Astrocyte of the spinal cord (primary cell): ENCODE measurements at regions not wholly inside any gene's neighbourhood (a gene's known extent, or its start where the extent isn't known, plus 50 kb on each side); places are given as distances from the start of the nearest gene placed in this dataset.

Source experiments
- DNase-seq: peaks from one replicate; pipeline ENCODE4 v3.0.0; 2011; ENCODE audit warnings: low read depth, low spot score
- H3K4me3 ChIP-seq: 2 replicates; pipeline ENCODE4 v1.5.1; 2011; ENCODE audit warnings: low read depth, mild to moderate bottlenecking, low read length, moderate library complexity
- in situ Hi-C: cut with HindIII; loops from 2 replicates; pipeline ENCODE4 v1.10.0; 2017; ENCODE audit warnings: low sequenced_read_pairs
- TF ChIP-seq, protein P1 (sequence below): IDR thresholded peaks from 2 replicates; pipeline ENCODE4 v1.5.1; 2012; ENCODE audit warnings: low read depth, mild to moderate bottlenecking, low read length, inconsistent platforms

DNA sequence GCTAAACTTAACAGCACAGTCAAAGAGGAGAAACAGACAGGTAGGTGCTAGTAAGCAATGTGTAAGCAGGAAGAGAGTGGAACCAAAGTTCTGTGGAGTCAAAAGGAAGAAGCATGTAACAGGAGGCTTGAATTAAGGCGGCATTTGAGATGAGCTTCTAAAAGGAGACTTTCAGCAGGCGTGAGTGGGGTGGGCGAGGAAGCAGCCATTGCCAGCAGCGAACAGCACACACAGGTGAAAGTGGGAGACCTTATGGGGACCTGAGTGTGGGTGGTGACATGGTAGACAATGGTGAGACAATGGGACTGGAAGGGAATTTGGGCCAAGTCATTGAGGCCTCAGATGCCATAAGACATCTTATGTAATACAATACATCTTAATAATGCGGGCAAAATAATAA lies 195.0 kb downstream of the PAX1 start:
- TF ChIP-seq, protein P1, sequence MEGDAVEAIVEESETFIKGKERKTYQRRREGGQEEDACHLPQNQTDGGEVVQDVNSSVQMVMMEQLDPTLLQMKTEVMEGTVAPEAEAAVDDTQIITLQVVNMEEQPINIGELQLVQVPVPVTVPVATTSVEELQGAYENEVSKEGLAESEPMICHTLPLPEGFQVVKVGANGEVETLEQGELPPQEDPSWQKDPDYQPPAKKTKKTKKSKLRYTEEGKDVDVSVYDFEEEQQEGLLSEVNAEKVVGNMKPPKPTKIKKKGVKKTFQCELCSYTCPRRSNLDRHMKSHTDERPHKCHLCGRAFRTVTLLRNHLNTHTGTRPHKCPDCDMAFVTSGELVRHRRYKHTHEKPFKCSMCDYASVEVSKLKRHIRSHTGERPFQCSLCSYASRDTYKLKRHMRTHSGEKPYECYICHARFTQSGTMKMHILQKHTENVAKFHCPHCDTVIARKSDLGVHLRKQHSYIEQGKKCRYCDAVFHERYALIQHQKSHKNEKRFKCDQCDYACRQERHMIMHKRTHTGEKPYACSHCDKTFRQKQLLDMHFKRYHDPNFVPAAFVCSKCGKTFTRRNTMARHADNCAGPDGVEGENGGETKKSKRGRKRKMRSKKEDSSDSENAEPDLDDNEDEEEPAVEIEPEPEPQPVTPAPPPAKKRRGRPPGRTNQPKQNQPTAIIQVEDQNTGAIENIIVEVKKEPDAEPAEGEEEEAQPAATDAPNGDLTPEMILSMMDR = no peak
- no peak overlapping the region for H3K4me3 ChIP-seq
- in situ Hi-C loops = no loop called here
- no peak for DNase-seq

DNA sequence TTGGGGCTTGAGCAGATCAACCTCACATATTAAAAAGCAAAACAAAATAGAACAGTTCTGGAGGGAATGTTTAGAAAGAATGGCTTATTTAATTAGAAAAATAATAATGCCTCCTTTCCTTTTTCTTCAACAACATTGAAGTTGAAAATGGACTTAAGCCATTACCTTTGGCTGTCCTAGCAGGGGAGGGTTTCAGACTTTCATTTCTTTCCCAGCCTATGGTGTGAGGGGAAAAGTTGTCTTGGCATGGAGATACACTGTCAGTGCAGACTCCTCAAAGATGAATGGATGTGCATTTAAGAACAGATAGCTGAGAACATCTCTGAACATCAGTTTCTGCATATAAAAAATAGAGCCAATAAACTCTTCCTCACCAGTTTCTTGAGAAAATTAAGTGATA lies 169.5 kb downstream of the PAX1 start:
- TF ChIP-seq, protein P1 = no peak
- in situ Hi-C loops = no loop called here
- no peak overlapping the region for H3K4me3 ChIP-seq
- no peak for DNase-seq

DNA sequence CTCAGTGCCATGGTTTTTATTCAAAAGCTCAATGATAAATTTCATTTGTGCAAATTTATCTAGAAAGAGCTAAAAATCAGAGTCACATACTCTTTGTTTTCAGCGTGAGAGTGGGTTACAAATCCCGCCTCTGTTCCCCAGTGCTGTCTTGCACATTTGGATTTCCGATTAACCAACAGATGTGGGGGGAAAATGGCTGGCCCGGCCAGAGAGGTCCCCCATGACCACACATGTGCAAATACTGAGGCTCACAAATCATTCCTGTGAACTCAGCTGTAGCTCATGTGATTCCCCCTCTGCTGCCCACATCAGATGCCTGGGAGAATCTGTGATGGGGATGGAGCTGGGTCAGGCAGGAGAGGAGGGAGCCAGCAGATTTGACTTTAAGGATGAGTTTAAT lies 168.7 kb downstream of the PAX1 start:
- TF ChIP-seq, protein P1 = no peak
- in situ Hi-C loops = no loop called here

DNA sequence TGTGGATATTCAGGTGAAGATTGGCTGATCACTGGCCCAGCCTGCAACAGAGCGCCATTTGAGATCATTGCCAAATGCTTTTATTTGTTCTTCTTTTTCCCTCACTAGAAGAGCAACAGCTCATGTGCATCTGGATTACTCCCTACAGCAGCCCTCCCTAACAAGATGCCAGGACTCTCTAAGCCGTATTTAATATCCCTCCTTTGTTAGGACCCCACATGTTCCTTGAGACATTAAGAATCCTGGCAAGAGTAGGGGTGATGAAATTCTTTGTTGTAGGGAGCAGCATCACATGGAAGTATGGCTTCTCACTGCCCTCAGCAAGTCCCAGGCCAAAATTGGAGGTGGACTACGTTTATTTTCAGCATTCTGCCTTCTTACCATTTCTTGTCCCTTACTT lies 167.8 kb downstream of the PAX1 start:
- no peak overlapping the region for H3K4me3 ChIP-seq
- no peak for DNase-seq
- TF ChIP-seq, protein P1 = no peak
- in situ Hi-C loops = no loop called here

More for the DNA sequence above, 168.7 kb downstream of the PAX1 start:
- H3K4me3 ChIP-seq = no peak overlapping the region
- DNase-seq = no peak

DNA sequence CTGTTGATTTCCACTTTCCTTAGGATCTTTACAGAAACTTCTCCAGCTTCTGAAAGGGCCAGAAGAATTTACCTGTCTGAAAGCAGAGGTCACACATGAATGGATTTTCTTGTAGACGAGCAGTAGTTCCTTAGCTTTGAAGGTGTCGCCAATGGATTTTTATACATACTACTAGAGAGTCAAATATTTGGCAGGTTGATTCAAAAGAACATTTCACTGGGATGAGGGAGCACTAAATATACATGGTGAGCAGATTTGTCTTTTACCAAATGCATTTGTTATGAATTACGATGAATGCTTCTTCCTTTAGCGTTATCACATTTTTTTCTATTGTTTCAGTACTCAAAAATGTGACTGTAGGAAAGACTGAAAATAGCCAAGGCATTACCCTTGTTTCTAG lies 162.3 kb downstream of the PAX1 start:
- DNase-seq = no peak
- TF ChIP-seq, protein P1 = no peak
- in situ Hi-C loops = no loop called here
- H3K4me3 ChIP-seq = no peak overlapping the region

DNA sequence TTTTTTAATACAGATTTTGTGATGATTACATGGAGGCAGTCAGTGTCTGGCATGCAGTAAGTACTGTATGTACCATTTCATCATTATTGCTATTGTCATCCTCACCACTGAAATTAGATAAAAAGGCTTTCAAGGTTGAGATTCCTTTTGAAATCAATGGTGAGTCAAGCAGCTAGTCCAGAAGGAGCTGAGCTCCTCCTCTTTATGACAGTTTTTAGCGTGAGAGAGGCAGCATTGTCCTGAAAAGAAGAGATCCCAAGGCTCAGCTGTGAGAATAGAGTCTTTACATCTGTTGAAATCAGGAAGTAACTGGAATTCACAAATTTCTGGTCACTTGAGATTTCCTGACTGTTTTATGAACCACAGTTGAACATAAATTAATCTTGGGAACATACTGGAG lies 161.9 kb downstream of the PAX1 start:
- no peak for DNase-seq
- in situ Hi-C loops = no loop called here
- TF ChIP-seq, protein P1 = no peak
- H3K4me3 ChIP-seq = no peak overlapping the region

DNA sequence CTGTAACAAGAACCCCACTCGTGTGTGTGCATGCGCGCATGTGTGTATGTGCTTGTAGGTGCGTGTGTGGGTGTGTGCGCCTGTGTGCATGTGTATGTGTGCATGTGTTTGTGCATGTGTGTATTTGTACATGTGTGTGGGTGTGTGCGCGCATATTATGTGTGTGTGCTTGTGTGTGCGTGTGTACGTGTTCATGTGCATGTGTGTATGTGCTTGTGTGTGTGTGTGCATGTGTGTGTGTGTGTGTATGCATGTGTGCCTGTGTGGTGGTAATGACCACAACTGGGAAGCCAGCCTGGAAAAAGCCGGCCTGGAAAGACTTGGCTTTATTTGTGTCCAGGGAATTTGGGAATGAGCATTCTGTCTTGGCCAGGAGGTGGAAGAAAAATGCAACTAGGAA lies 157.5 kb downstream of the PAX1 start:
- DNase-seq = no peak
- in situ Hi-C loops = no loop called here
- no peak overlapping the region for H3K4me3 ChIP-seq
- TF ChIP-seq, protein P1 = no peak
